ENCODE measurements at regions not wholly inside any gene's neighbourhood (a gene's known extent, or its start where the extent isn't known, plus 50 kb on each side); places are given as distances from the start of the nearest gene placed in this dataset.
A peak's percentile ranks its signal among the peaks of the same experiment; 100 is the strongest.
"Not testable (repeated sequence)": the region's sequence is repeated elsewhere in the genome, so short reads cannot be mapped to it uniquely, and the experiment has no call there.

DNA sequence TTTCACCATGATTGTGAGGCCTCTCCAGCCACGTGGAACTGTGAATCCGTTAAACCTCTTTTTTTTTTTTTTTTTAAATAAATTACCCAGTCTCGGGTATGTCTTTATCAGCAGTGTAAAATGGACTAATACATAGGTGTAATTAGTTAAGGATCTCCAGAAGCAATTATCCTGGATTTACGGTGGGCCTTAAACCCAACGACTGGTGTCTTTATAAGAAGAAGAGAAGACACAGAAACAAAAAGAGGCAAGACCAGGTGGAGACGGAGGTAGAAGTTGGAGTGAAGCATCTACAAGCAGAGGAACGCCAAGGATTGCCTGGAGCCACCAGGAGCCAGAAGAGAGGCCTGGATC, 114.6 kb upstream of the MAP1LC3B2 start:
- H3K4me3 ChIP-seq (ENCODE audit: low read depth, low read length) = no peak overlapping the region
- no peak for DNase-seq (ENCODE audit: low read depth)
- no peak for TF ChIP-seq MAX (IDR thresholded peaks at IDR 0.05; ENCODE audit: low read depth, low read length)
- no peak for TF ChIP-seq MYC (IDR thresholded peaks at IDR 0.05; ENCODE audit: low read depth, low read length)
- no peak for TF ChIP-seq POLR2A (IDR thresholded peaks at IDR 0.05; ENCODE audit: extremely low read depth, insufficient read length)

DNA sequence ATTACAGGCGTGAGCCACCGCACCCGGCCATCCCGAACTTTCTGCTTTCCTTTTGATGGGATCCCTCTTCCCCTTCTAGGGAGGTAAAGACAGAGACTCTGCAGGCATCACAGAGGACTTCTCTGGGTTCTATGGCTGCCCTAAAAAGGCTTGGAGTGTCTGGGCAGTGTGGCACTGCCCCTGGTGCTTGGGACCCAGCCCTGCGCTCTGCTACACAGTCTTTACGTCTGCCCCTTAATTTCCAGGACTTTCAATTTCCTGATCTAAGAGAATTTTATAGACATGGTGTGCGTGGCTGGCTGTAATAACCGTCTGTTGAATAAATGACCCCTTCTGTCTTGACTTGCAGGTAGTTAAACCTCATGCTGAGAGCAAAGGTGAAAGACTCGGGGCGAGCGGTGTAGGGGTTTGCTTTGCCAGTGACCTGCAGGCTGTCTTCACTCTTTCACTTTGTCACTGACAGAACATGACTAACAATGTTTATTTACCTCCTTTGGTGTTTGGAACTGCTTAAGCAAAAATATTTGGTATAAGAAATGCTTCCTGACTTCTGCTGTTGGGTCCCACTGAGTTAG, 110.9 kb upstream of the MAP1LC3B2 start:
- TF ChIP-seq CTCF (IDR thresholded peaks at IDR 0.05; ENCODE audit: low read depth, low read length) (no peak), POLR2A (IDR thresholded peaks at IDR 0.05; ENCODE audit: extremely low read depth, insufficient read length) (no peak), MYC (IDR thresholded peaks at IDR 0.05; ENCODE audit: low read depth, low read length) (no peak), MAX (IDR thresholded peaks at IDR 0.05; ENCODE audit: low read depth, low read length) (no peak)
- DNase-seq (ENCODE audit: low read depth) = no peak
- no peak overlapping the region for H3K4me3 ChIP-seq (ENCODE audit: low read depth, low read length)

GRCh38 chr12:116450406-116450910, 108.7 kb upstream of the MAP1LC3B2 start:
- DNase-seq (ENCODE audit: low read depth) = no peak

GRCh38 chr12:116452975-116453374, 106.2 kb upstream of the MAP1LC3B2 start:
- DNase-seq (ENCODE audit: low read depth) = peak; percentile 29
- not testable (repeated sequence) for H3K4me3 ChIP-seq (ENCODE audit: low read depth, low read length)

More at GRCh38 chr12:116450406-116450910, 108.7 kb upstream of the MAP1LC3B2 start:
- TF ChIP-seq POLR2A (IDR thresholded peaks at IDR 0.05; ENCODE audit: extremely low read depth, insufficient read length) (no peak), MYC (IDR thresholded peaks at IDR 0.05; ENCODE audit: low read depth, low read length) (no peak), CTCF (IDR thresholded peaks at IDR 0.05; ENCODE audit: low read depth, low read length) (no peak)
- no peak overlapping the region for H3K4me3 ChIP-seq (ENCODE audit: low read depth, low read length)

DNA sequence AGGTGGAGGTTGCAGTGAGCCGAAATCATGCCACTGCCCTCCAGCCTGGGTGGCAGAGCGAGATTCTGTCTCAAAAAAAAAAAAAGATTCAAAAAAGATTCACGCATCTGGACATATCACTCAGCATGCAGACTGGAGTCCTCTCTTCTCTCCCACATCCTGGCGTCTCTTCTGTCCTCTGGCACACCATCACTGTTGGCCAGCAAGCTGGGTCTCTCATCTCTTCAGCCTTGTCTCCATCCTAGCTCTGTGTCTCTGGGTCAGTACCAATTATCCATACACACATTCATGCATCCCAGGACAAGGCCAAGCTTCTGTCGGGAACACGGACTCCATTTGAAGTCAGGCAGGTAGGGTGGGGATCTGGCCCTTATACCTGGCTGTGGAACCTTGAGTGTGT, 105.5 kb upstream of the MAP1LC3B2 start:
- no peak overlapping the region for H3K4me3 ChIP-seq (ENCODE audit: low read depth, low read length)
- no peak for TF ChIP-seq CTCF (IDR thresholded peaks at IDR 0.05; ENCODE audit: low read depth, low read length)
- TF ChIP-seq MYC (IDR thresholded peaks at IDR 0.05; ENCODE audit: low read depth, low read length) = no peak
- TF ChIP-seq MAX (IDR thresholded peaks at IDR 0.05; ENCODE audit: low read depth, low read length) = no peak
- TF ChIP-seq POLR2A (IDR thresholded peaks at IDR 0.05; ENCODE audit: extremely low read depth, insufficient read length) = no peak
- DNase-seq (ENCODE audit: low read depth) = no peak

DNA sequence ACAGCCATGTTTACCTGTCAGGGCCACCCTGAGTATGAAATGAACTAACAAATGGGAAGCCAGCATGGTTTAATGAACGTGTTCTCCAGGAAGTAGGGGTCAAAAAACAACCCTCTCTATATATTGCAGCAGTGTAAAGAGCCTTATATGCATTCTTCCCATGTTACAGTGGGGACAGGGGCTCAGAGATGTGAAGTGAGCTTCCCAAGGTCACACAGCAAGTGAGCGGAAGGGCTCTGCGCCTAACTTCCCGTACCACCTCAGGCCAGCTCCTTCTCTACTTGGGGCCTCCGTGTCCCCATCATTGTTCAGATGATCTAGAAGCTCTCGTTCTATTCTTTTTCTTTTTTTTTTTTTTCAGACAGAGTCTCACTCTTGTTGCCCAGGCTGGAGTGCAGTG, 105.1 kb upstream of the MAP1LC3B2 start:
- H3K4me3 ChIP-seq (ENCODE audit: low read depth, low read length) = no peak overlapping the region
- TF ChIP-seq CTCF (IDR thresholded peaks at IDR 0.05; ENCODE audit: low read depth, low read length) = no peak
- no peak for DNase-seq (ENCODE audit: low read depth)

- no peak for DNase-seq (ENCODE audit: low read depth)
- no peak for TF ChIP-seq CTCF (IDR thresholded peaks at IDR 0.05; ENCODE audit: low read depth, low read length)
- no peak for TF ChIP-seq MYC (IDR thresholded peaks at IDR 0.05; ENCODE audit: low read depth, low read length)
- no peak for TF ChIP-seq POLR2A (IDR thresholded peaks at IDR 0.05; ENCODE audit: extremely low read depth, insufficient read length)
- TF ChIP-seq MAX (IDR thresholded peaks at IDR 0.05; ENCODE audit: low read depth, low read length) = no peak
- no peak overlapping the region for H3K4me3 ChIP-seq (ENCODE audit: low read depth, low read length)
Measured at GRCh38 chr12:116454950-116455447, 104.2 kb upstream of the MAP1LC3B2 start.
